ENCODE measurements at regions not wholly inside any gene's neighbourhood (a gene's known extent, or its start where the extent isn't known, plus 50 kb on each side); places are given as distances from the start of the nearest gene placed in this dataset.

- Mint-ChIP-seq H3K4me3 (no peak overlapping the region), H3K27ac (no peak overlapping the region), H3K36me3 (ENCODE audit: low read depth) (no peaks in the 10 kb centered on the region), H3K9me3 (no peaks in the 10 kb centered on the region), H3K27me3 (peaks cover 4% of the 10 kb centered on the region), H3K4me1 (ENCODE audit: low read depth) (no peaks in the 10 kb centered on the region)
- intact Hi-C loops (cut with DNase I, micrococcal nuclease) = no loop called here
- ChIA-PET CTCF (no interaction called here), POLR2A (no interaction called here)
- Histone ChIP-seq H3K27me3 (ENCODE audit: control insufficient read depth in 1 of 2, insufficient read depth in 2 of 2, low read length in 2 of 2) (no peaks in the 10 kb centered on the region), H3K27ac (ENCODE audit: low read depth in 1 of 2, low read length in 2 of 2) (no peak overlapping the region), H3K4me1 (ENCODE audit: insufficient read depth, low read length) (no peaks in the 10 kb centered on the region), H3K36me3 (ENCODE audit: insufficient read depth, low read length) (no peaks in the 10 kb centered on the region), H3K4me3 (ENCODE audit: low read length) (no peak overlapping the region), H3K9me3 (ENCODE audit: control insufficient read depth in 1 of 2, insufficient read depth in 1 of 2, low read length in 2 of 2) (no peaks in the 10 kb centered on the region)
- no peak for TF ChIP-seq CTCF (IDR thresholded peaks at IDR 0.05)
- DNase-seq (no peak), ATAC-seq (ENCODE audit: poor library complexity) (no peak)
Observed at GRCh38 chr5:60490597-60491166, 209.3 kb downstream of the DEPDC1B start.

- H3K4me1 ChIP-seq (ENCODE audit: insufficient read depth, low read length) = no peaks in the 10 kb centered on the region
- no peak overlapping the region for H3K27ac Mint-ChIP-seq
- POLR2A ChIA-PET = no interaction called here
- H3K27me3 Mint-ChIP-seq = peaks cover 4% of the 10 kb centered on the region
- no peaks in the 10 kb centered on the region for H3K36me3 Mint-ChIP-seq (ENCODE audit: low read depth)
- no peak for ATAC-seq (ENCODE audit: poor library complexity)
- no peak overlapping the region for H3K4me3 Mint-ChIP-seq
- no peak overlapping the region for H3K27ac ChIP-seq (ENCODE audit: low read depth in 1 of 2, low read length in 2 of 2)
- no peaks in the 10 kb centered on the region for H3K9me3 Mint-ChIP-seq
- H3K27me3 ChIP-seq (ENCODE audit: control insufficient read depth in 1 of 2, insufficient read depth in 2 of 2, low read length in 2 of 2) = no peaks in the 10 kb centered on the region
- intact Hi-C loops (cut with DNase I, micrococcal nuclease) = no loop called here
- TF ChIP-seq CTCF (IDR thresholded peaks at IDR 0.05) = no peak
- CTCF ChIA-PET = no interaction called here
- H3K4me3 ChIP-seq (ENCODE audit: low read length) = no peak overlapping the region
- H3K36me3 ChIP-seq (ENCODE audit: insufficient read depth, low read length) = no peaks in the 10 kb centered on the region
- DNase-seq = no peak
- H3K4me1 Mint-ChIP-seq (ENCODE audit: low read depth) = no peaks in the 10 kb centered on the region
- no peaks in the 10 kb centered on the region for H3K9me3 ChIP-seq (ENCODE audit: control insufficient read depth in 1 of 2, insufficient read depth in 1 of 2, low read length in 2 of 2)
Observed at GRCh38 chr5:60489856-60490255, 210.1 kb downstream of the DEPDC1B start.

- Mint-ChIP-seq H3K36me3 (ENCODE audit: low read depth) (no peaks in the 10 kb centered on the region), H3K4me1 (ENCODE audit: low read depth) (no peaks in the 10 kb centered on the region), H3K27me3 (peaks cover 4% of the 10 kb centered on the region), H3K9me3 (no peaks in the 10 kb centered on the region), H3K27ac (no peak overlapping the region), H3K4me3 (no peak overlapping the region)
- Histone ChIP-seq H3K27me3 (ENCODE audit: control insufficient read depth in 1 of 2, insufficient read depth in 2 of 2, low read length in 2 of 2) (no peaks in the 10 kb centered on the region), H3K36me3 (ENCODE audit: insufficient read depth, low read length) (no peaks in the 10 kb centered on the region), H3K27ac (ENCODE audit: low read depth in 1 of 2, low read length in 2 of 2) (no peak overlapping the region), H3K4me1 (ENCODE audit: insufficient read depth, low read length) (no peaks in the 10 kb centered on the region), H3K9me3 (ENCODE audit: control insufficient read depth in 1 of 2, insufficient read depth in 1 of 2, low read length in 2 of 2) (no peaks in the 10 kb centered on the region), H3K4me3 (ENCODE audit: low read length) (no peak overlapping the region)
- no peak for ATAC-seq (ENCODE audit: poor library complexity)
- ChIA-PET POLR2A (no interaction called here), CTCF (no interaction called here)
- no peak for DNase-seq
- no peak for TF ChIP-seq CTCF (IDR thresholded peaks at IDR 0.05)
- intact Hi-C loops (cut with DNase I, micrococcal nuclease) = no loop called here
Observed at GRCh38 chr5:60489377-60489776, 210.6 kb downstream of the DEPDC1B start.
